Neural cell (in vitro differentiated cells): ENCODE measurements at regions not wholly inside any gene's neighbourhood (a gene's known extent, or its start where the extent isn't known, plus 50 kb on each side); places are given as distances from the start of the nearest gene placed in this dataset.

ENCODE experiments used
- EP300 ChIP-seq: fragments of 450-650 bp; conservative IDR thresholded peaks from 2 replicates; pipeline ENCODE4 v1.6.1; 2014; ENCODE audit warnings: antibody characterized with exemption, mild to moderate bottlenecking, moderate library complexity; ENCODE audit not compliant: poor library complexity, severe bottlenecking
- SMC3 ChIP-seq: fragments of 450-650 bp; conservative IDR thresholded peaks from 2 replicates; pipeline ENCODE4 v1.6.1; 2014; ENCODE audit warnings: antibody characterized with exemption, mild to moderate bottlenecking, moderate library complexity; ENCODE audit not compliant: poor library complexity
- TF ChIP-seq, protein P1 (sequence below): fragments of 450-650 bp; IDR thresholded peaks from 2 replicates; pipeline ENCODE4 v1.5.1; 2014; ENCODE audit warnings: antibody characterized with exemption, mild to moderate bottlenecking, moderate library complexity; ENCODE audit not compliant: poor library complexity, severe bottlenecking

DNA sequence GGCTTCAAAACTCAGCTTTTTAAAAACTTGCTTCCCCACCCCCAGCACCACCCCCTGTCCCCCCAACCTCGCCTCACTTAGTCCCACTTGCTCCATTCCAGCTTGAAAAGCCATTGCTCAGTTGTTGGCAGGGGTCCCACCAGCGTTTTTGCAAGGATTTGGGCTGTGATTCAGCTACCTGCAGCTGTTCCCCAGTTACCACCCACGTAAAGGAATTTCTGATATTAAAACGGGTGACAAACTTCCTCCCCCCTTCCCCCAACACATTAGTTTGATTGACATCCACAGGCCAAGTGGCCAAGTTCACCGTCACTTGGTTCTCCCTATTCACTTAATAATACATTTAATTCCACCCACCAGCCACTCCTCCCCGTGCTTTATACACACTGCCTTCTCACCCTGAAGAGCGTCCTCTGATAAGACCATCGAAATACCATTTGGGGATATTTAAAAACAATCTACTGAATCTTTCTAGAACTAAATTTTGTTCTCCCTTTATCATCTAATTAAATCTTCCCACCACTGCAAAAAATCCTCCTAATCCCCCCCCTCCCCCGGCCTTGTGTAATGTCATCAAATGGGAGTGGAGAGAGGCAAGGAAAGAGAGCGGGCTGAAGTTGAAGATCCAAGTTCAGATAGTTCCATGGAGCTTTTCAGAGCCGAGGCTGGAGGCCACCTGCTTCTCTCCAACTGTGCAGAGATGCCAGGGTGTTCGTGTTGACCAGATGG is 55.1 kb downstream of the SOX9 start:
- no peak for TF ChIP-seq EP300
- TF ChIP-seq, protein P1, sequence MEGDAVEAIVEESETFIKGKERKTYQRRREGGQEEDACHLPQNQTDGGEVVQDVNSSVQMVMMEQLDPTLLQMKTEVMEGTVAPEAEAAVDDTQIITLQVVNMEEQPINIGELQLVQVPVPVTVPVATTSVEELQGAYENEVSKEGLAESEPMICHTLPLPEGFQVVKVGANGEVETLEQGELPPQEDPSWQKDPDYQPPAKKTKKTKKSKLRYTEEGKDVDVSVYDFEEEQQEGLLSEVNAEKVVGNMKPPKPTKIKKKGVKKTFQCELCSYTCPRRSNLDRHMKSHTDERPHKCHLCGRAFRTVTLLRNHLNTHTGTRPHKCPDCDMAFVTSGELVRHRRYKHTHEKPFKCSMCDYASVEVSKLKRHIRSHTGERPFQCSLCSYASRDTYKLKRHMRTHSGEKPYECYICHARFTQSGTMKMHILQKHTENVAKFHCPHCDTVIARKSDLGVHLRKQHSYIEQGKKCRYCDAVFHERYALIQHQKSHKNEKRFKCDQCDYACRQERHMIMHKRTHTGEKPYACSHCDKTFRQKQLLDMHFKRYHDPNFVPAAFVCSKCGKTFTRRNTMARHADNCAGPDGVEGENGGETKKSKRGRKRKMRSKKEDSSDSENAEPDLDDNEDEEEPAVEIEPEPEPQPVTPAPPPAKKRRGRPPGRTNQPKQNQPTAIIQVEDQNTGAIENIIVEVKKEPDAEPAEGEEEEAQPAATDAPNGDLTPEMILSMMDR, result no peak
- no peak for TF ChIP-seq SMC3
